WTC11 (cell line): ENCODE measurements at regions not wholly inside any gene's neighbourhood (a gene's known extent, or its start where the extent isn't known, plus 50 kb on each side); places are given as distances from the start of the nearest gene placed in this dataset.

Source experiments
- ATAC-seq: fragments of 200-7000 bp; cut with Tn5 transposase; 2 replicates; pipeline ENCODE4 v1.10.0; 2021; ENCODE audit warnings: mild to moderate bottlenecking, moderate library complexity
- CTCF ChIA-PET: fragments of 300-600 bp; sonication (Branson Sonifier 250); formaldehyde crosslinking; loops from one replicate; lab custom pipeline; 2021; ENCODE audit warnings: antibody characterized with exemption; lab: Charles Lee
- POLR2A ChIA-PET: fragments of 350-600 bp; sonication (Branson Sonifier 250); formaldehyde crosslinking; loops from one replicate; lab custom pipeline; 2021; ENCODE audit warnings: antibody characterized with exemption; lab: Charles Lee
- DNase-seq: peaks from one replicate; pipeline ENCODE4 v3.0.0; 2021; ENCODE audit warnings: low spot score
- H3K27ac Mint-ChIP-seq: 2 replicates; pipeline ENCODE4 v1.8.0; 2021; ENCODE audit warnings: mixed read lengths
- H3K27me3 Mint-ChIP-seq: 2 replicates; pipeline ENCODE4 v1.8.0; 2021; ENCODE audit warnings: low read depth, mild to moderate bottlenecking, moderate library complexity, mixed read lengths
- H3K36me3 Mint-ChIP-seq: 2 replicates; pipeline ENCODE4 v1.8.0; 2021; ENCODE audit warnings: mixed read lengths
- H3K4me1 Mint-ChIP-seq: 2 replicates; pipeline ENCODE4 v1.8.0; 2022; ENCODE audit warnings: mixed read lengths
- H3K4me3 Mint-ChIP-seq: 2 replicates; pipeline ENCODE4 v1.8.0; 2021; ENCODE audit warnings: mild to moderate bottlenecking, moderate library complexity, mixed read lengths
- H3K9me3 Mint-ChIP-seq: 2 replicates; pipeline ENCODE4 v1.8.0; 2021; ENCODE audit warnings: mixed read lengths
- ATF6 ChIP-seq: sonication (generic); formaldehyde crosslinking; IDR thresholded peaks from 2 replicates; pipeline ENCODE4 v1.8.1; 2023; ENCODE audit warnings: mild to moderate bottlenecking, missing genetic modification reagents
- E2F1 ChIP-seq: sonication (generic); formaldehyde crosslinking; IDR thresholded peaks from 2 replicates; pipeline ENCODE4 v1.8.0; 2022; ENCODE audit warnings: mild to moderate bottlenecking, missing genetic modification reagents
- ELF4 ChIP-seq: sonication (generic); formaldehyde crosslinking; IDR thresholded peaks from 2 replicates; pipeline ENCODE4 v1.8.1; 2022; ENCODE audit warnings: low read depth, mild to moderate bottlenecking, moderate library complexity, missing genetic modification reagents
- FOXP4 ChIP-seq: sonication (generic); formaldehyde crosslinking; IDR thresholded peaks from 2 replicates; pipeline ENCODE4 v1.8.0; 2022; ENCODE audit warnings: mild to moderate bottlenecking, missing genetic modification reagents
- GTF2I ChIP-seq: fragments of 250-450 bp; sonication (Bioruptor Pico); conservative IDR thresholded peaks from 2 replicates; pipeline ENCODE4 v1.4.0; 2021; ENCODE audit warnings: mild to moderate bottlenecking
- NFE2L1 ChIP-seq: sonication (generic); formaldehyde crosslinking; IDR thresholded peaks from 2 replicates; pipeline ENCODE4 v1.8.1; 2023; ENCODE audit warnings: missing genetic modification reagents
- TEAD1 ChIP-seq: sonication (generic); formaldehyde crosslinking; IDR thresholded peaks from 2 replicates; pipeline ENCODE4 v1.8.0; 2022; ENCODE audit warnings: mild to moderate bottlenecking, missing genetic modification reagents
- ZNF263 ChIP-seq: sonication (generic); formaldehyde crosslinking; IDR thresholded peaks from 2 replicates; pipeline ENCODE4 v1.8.1; 2022; ENCODE audit warnings: low read depth, mild to moderate bottlenecking, moderate library complexity, missing genetic modification reagents
- ZNF423 ChIP-seq: fragments of 250-450 bp; sonication (Bioruptor Pico); IDR thresholded peaks from 2 replicates; pipeline ENCODE4 v2.1.2; 2022; ENCODE audit warnings: mild to moderate bottlenecking, moderate library complexity
- ZNF532 ChIP-seq: fragments of 250-450 bp; sonication (Bioruptor Pico); IDR thresholded peaks from 2 replicates; pipeline ENCODE4 v1.9.0; 2021; ENCODE audit warnings: mild to moderate bottlenecking, borderline replicate concordance
- TF ChIP-seq, protein P1 (sequence below): fragments of 250-450 bp; sonication (Bioruptor Pico); IDR thresholded peaks from 2 replicates; pipeline ENCODE4 v1.8.0; 2021; ENCODE audit warnings: mild to moderate bottlenecking
- TF ChIP-seq, protein P2 (sequence below): sonication (generic); formaldehyde crosslinking; IDR thresholded peaks from 2 replicates; pipeline ENCODE4 v1.8.0; 2022; ENCODE audit warnings: missing genetic modification reagents
- TF ChIP-seq, protein P3 (sequence below): sonication (generic); formaldehyde crosslinking; conservative IDR thresholded peaks from 2 replicates; pipeline ENCODE4 v1.8.1; 2023; ENCODE audit warnings: mild to moderate bottlenecking, low read depth, missing genetic modification reagents, moderate library complexity

GRCh38 chr9:71268871-71269635, 147.6 kb upstream of the TRPM3 start:
- DNase-seq (no peak), ATAC-seq (no peak)
- Mint-ChIP-seq H3K36me3 (no peaks in the 10 kb centered on the region), H3K9me3 (peaks cover 9% of the 10 kb centered on the region), H3K4me3 (no peak overlapping the region), H3K27ac (no peak overlapping the region), H3K27me3 (no peaks in the 10 kb centered on the region), H3K4me1 (peaks cover 20% of the 10 kb centered on the region)
- ChIA-PET POLR2A (no interaction called here), CTCF (no interaction called here)
- TF ChIP-seq ZNF532 (CRISPR knock-in tag), result no peak
- TF ChIP-seq ATF6 (CRISPR knock-in tag), result no peak
- no peak for TF ChIP-seq NFE2L1 (CRISPR knock-in tag)
- TF ChIP-seq GTF2I (CRISPR knock-in tag), result no peak
- TF ChIP-seq E2F1, result no peak
- no peak for TF ChIP-seq FOXP4 (CRISPR knock-in tag)

GRCh38 chr9:71263451-71263850, 142.0 kb upstream of the TRPM3 start:
- ATAC-seq (no peak), DNase-seq (no peak)
- Mint-ChIP-seq H3K4me3 (no peak overlapping the region), H3K9me3 (peaks cover 42% of the 10 kb centered on the region), H3K27ac (no peak overlapping the region), H3K36me3 (peaks cover 29% of the 10 kb centered on the region), H3K4me1 (no peaks in the 10 kb centered on the region), H3K27me3 (no peaks in the 10 kb centered on the region; the same call in none of the 2 replicates)
- CTCF ChIA-PET, result no interaction called here
- POLR2A ChIA-PET, result no interaction called here
- TF ChIP-seq ATF6 (CRISPR knock-in tag) (no peak), ZNF263 (CRISPR knock-in tag) (no peak), ELF4 (CRISPR knock-in tag) (no peak), ZNF423 (CRISPR knock-in tag) (no peak), TEAD1 (CRISPR knock-in tag) (no peak)
- TF ChIP-seq, protein P1, sequence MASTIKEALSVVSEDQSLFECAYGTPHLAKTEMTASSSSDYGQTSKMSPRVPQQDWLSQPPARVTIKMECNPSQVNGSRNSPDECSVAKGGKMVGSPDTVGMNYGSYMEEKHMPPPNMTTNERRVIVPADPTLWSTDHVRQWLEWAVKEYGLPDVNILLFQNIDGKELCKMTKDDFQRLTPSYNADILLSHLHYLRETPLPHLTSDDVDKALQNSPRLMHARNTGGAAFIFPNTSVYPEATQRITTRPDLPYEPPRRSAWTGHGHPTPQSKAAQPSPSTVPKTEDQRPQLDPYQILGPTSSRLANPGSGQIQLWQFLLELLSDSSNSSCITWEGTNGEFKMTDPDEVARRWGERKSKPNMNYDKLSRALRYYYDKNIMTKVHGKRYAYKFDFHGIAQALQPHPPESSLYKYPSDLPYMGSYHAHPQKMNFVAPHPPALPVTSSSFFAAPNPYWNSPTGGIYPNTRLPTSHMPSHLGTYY (CRISPR knock-in tag), result no peak
- TF ChIP-seq, protein P2, sequence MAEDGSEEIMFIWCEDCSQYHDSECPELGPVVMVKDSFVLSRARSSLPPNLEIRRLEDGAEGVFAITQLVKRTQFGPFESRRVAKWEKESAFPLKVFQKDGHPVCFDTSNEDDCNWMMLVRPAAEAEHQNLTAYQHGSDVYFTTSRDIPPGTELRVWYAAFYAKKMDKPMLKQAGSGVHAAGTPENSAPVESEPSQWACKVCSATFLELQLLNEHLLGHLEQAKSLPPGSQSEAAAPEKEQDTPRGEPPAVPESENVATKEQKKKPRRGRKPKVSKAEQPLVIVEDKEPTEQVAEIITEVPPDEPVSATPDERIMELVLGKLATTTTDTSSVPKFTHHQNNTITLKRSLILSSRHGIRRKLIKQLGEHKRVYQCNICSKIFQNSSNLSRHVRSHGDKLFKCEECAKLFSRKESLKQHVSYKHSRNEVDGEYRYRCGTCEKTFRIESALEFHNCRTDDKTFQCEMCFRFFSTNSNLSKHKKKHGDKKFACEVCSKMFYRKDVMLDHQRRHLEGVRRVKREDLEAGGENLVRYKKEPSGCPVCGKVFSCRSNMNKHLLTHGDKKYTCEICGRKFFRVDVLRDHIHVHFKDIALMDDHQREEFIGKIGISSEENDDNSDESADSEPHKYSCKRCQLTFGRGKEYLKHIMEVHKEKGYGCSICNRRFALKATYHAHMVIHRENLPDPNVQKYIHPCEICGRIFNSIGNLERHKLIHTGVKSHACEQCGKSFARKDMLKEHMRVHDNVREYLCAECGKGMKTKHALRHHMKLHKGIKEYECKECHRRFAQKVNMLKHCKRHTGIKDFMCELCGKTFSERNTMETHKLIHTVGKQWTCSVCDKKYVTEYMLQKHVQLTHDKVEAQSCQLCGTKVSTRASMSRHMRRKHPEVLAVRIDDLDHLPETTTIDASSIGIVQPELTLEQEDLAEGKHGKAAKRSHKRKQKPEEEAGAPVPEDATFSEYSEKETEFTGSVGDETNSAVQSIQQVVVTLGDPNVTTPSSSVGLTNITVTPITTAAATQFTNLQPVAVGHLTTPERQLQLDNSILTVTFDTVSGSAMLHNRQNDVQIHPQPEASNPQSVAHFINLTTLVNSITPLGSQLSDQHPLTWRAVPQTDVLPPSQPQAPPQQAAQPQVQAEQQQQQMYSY (CRISPR knock-in tag), result no peak
- TF ChIP-seq, protein P3, sequence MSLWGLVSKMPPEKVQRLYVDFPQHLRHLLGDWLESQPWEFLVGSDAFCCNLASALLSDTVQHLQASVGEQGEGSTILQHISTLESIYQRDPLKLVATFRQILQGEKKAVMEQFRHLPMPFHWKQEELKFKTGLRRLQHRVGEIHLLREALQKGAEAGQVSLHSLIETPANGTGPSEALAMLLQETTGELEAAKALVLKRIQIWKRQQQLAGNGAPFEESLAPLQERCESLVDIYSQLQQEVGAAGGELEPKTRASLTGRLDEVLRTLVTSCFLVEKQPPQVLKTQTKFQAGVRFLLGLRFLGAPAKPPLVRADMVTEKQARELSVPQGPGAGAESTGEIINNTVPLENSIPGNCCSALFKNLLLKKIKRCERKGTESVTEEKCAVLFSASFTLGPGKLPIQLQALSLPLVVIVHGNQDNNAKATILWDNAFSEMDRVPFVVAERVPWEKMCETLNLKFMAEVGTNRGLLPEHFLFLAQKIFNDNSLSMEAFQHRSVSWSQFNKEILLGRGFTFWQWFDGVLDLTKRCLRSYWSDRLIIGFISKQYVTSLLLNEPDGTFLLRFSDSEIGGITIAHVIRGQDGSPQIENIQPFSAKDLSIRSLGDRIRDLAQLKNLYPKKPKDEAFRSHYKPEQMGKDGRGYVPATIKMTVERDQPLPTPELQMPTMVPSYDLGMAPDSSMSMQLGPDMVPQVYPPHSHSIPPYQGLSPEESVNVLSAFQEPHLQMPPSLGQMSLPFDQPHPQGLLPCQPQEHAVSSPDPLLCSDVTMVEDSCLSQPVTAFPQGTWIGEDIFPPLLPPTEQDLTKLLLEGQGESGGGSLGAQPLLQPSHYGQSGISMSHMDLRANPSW, result no peak
